IMR-90 (cell line): ENCODE measurements at regions not wholly inside any gene's neighbourhood (a gene's known extent, or its start where the extent isn't known, plus 50 kb on each side); places are given as distances from the start of the nearest gene placed in this dataset.

Source experiments
- ATAC-seq: fragments of 200-7000 bp; cut with Tn5 transposase; 2 replicates; pipeline ENCODE4 v1.9.1; 2020; ENCODE audit warnings: low read depth, mild to moderate bottlenecking, moderate library complexity
- BruUV-seq: library from RNA; stranded (reverse); fragments of 400-500 nt; replicated peaks from 2 replicates; lab custom pipeline; 2021; lab: Mats Ljungman, UMichigan
- CTCF ChIA-PET: fragments of 300-600 bp; formaldehyde crosslinking; extraction: SDS; loops from one replicate; lab custom pipeline; 2021; ENCODE audit warnings: antibody characterized with exemption; lab: Yijun Ruan, JAX
- POLR2A ChIA-PET: fragments of 300-600 bp; sonication (Branson Sonifier 250); formaldehyde crosslinking; loops from one replicate; lab custom pipeline; 2022; ENCODE audit warnings: antibody characterized with exemption; ENCODE audit not compliant: unreplicated experiment; lab: Charles Lee
- DNase-seq: peaks from one replicate; pipeline ENCODE4 v3.0.0; 2013
- H2AFZ ChIP-seq: replicated peaks from 2 replicates; pipeline ENCODE3; 2013; ENCODE audit warnings: low read length, mild to moderate bottlenecking; ENCODE audit not compliant: poor library complexity
- H2AK5ac ChIP-seq: 2 replicates; pipeline ENCODE4 v1.6.1; 2013; ENCODE audit warnings: low read depth, low read length, inconsistent platforms
- H2AK9ac ChIP-seq: replicated peaks from 2 replicates; pipeline ENCODE3; 2013; ENCODE audit warnings: mild to moderate bottlenecking, low read depth, low read length, moderate library complexity; ENCODE audit not compliant: poor library complexity
- H2BK120ac ChIP-seq: 2 replicates; pipeline ENCODE4 v1.6.1; 2013; ENCODE audit warnings: low read depth, low read length, inconsistent platforms
- H2BK15ac ChIP-seq: 3 replicates; pipeline ENCODE4 v1.6.1; 2013; ENCODE audit warnings: low read depth, low read length, inconsistent platforms
- H2BK20ac ChIP-seq: 2 replicates; pipeline ENCODE4 v1.6.1; 2013; ENCODE audit warnings: low read depth, mild to moderate bottlenecking, inconsistent platforms, low read length, moderate library complexity
- H2BK5ac ChIP-seq: 2 replicates; pipeline ENCODE4 v1.6.1; 2013; ENCODE audit warnings: mild to moderate bottlenecking, low read depth, low read length, inconsistent platforms; ENCODE audit not compliant: poor library complexity, severe bottlenecking
- H3K14ac ChIP-seq: replicated peaks from 2 replicates; pipeline ENCODE4 v1.6.1; 2013; ENCODE audit warnings: low read depth, low read length, inconsistent platforms
- H3K18ac ChIP-seq: 2 replicates; pipeline ENCODE4 v1.6.1; 2013; ENCODE audit warnings: low read depth, low read length, control low read depth
- H3K23ac ChIP-seq: 2 replicates; pipeline ENCODE4 v1.6.1; 2013; ENCODE audit warnings: low read depth, low read length, inconsistent platforms
- H3K27ac ChIP-seq: 2 replicates; pipeline ENCODE4 v1.5.1; 2013; ENCODE audit warnings: mild to moderate bottlenecking, control low read depth, low read length; ENCODE audit not compliant: insufficient read depth
- H3K27me3 ChIP-seq: 2 replicates; pipeline ENCODE4 v1.6.1; 2013; ENCODE audit warnings: low read length; ENCODE audit not compliant: control insufficient read depth, insufficient read depth
- H3K36me3 ChIP-seq: 2 replicates; pipeline ENCODE4 v1.6.1; 2013; ENCODE audit warnings: low read length, mixed read lengths; ENCODE audit not compliant: control insufficient read depth, insufficient read depth
- H3K4ac ChIP-seq: 2 replicates; pipeline ENCODE4 v1.6.1; 2013; ENCODE audit warnings: low read depth, low read length, inconsistent platforms
- H3K4me1 ChIP-seq: 2 replicates; pipeline ENCODE4 v1.6.1; 2013; ENCODE audit warnings: low read length, mixed read lengths; ENCODE audit not compliant: control insufficient read depth, insufficient read depth
- H3K4me2 ChIP-seq: 2 replicates; pipeline ENCODE4 v1.6.1; 2013; ENCODE audit warnings: low read depth, mild to moderate bottlenecking, control low read depth, low read length, moderate library complexity
- H3K4me3 ChIP-seq: 2 replicates; pipeline ENCODE4 v1.5.1; 2013; ENCODE audit warnings: low read depth, mild to moderate bottlenecking, control low read depth, low read length, moderate library complexity; ENCODE audit not compliant: insufficient read depth
- H3K56ac ChIP-seq: 2 replicates; pipeline ENCODE4 v1.6.1; 2013; ENCODE audit warnings: low read length, inconsistent platforms; ENCODE audit not compliant: insufficient read depth; ENCODE audit errors: extremely low read depth
- H3K79me1 ChIP-seq, 2 experiments: 2 replicates each; pipeline ENCODE4 v1.6.1; 2013; ENCODE audit warnings: low read length in 2 of 2, inconsistent platforms in 1 of 2, low read depth in 1 of 2
- H3K9ac ChIP-seq: 2 replicates; pipeline ENCODE4 v1.6.1; 2013; ENCODE audit warnings: low read depth, low read length, control low read depth
- H3K9me1 ChIP-seq: 2 replicates; pipeline ENCODE4 v1.6.1; 2013; ENCODE audit warnings: low read length, inconsistent platforms; ENCODE audit not compliant: insufficient read depth
- H3K9me3 ChIP-seq: 2 replicates; pipeline ENCODE4 v1.6.1; 2013; ENCODE audit warnings: low read length; ENCODE audit not compliant: control insufficient read depth, insufficient read depth
- H4K20me1 ChIP-seq: 2 replicates; pipeline ENCODE4 v1.6.1; 2013; ENCODE audit warnings: low read length, inconsistent platforms; ENCODE audit not compliant: insufficient read depth
- H4K5ac ChIP-seq: 2 replicates; pipeline ENCODE4 v1.6.1; 2013; ENCODE audit warnings: mild to moderate bottlenecking, low read depth, low read length, control low read depth
- H4K8ac ChIP-seq, 2 experiments: 2 replicates each; pipeline ENCODE4 v1.6.1; 2013; ENCODE audit warnings: low read depth in 2 of 2, low read length in 2 of 2, control low read depth in 1 of 2, inconsistent platforms in 1 of 2
- H4K91ac ChIP-seq: 2 replicates; pipeline ENCODE4 v1.6.1; 2013; ENCODE audit warnings: low read depth, low read length, inconsistent platforms; ENCODE audit not compliant: insufficient read depth
- FOS ChIP-seq: fragments of 150-350 bp; IDR thresholded peaks from 2 replicates; pipeline ENCODE4 v1.6.1; 2016; ENCODE audit warnings: low read depth, low read length
- MXI1 ChIP-seq: IDR thresholded peaks from 2 replicates; pipeline ENCODE4 v1.6.1; 2012; ENCODE audit warnings: low read depth, mild to moderate bottlenecking, low read length, moderate library complexity, borderline replicate concordance
- dilution Hi-C: fragments of 300-500 bp; cut with HindIII; formaldehyde crosslinking; loops from one replicate; pipeline ENCODE4 v1.14.3; 2018; ENCODE audit warnings: low sequenced_read_pairs; ENCODE audit not compliant: unreplicated experiment
- in situ Hi-C: fragments of 300-500 bp; cut with MboI; formaldehyde crosslinking; loops from 3 replicates; pipeline ENCODE4 v1.14.3; 2019; ENCODE audit warnings: low sequenced_read_pairs, inconsistent platforms, mixed read lengths
- intact Hi-C: fragments of 100-400 bp; cut with micrococcal nuclease; formaldehyde crosslinking; loops from 2 replicates; pipeline ENCODE4 v1.10.0; 2022
- TF ChIP-seq, protein P1 (sequence below): fragments of 150-350 bp; IDR thresholded peaks from 2 replicates; pipeline ENCODE4 v1.6.1; 2017; ENCODE audit warnings: mild to moderate bottlenecking, antibody characterized with exemption, low read length, low read depth

DNA sequence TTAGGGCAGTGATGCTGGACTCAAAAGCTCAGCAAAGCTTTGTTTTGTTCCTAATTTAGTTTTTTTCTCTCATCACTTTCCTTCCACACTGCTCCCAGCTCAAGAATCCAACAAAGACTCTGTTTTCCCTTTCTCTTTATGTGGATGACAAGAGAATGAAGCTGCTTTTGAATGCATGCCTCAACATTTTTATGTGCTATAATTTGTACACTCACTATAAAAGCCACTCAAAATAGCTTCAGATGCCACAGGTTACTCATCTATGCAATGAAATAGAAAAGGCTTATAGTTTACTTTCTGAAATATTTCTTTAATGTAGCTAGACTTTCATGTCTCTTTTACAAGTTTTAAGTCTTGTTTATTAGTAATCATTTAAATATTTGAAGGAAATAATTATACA is 714.9 kb downstream of the OTOL1 start:
- ATAC-seq (no peak), DNase-seq (no peak)
- H3K4me3 ChIP-seq, result no peak overlapping the region
- H2AK5ac ChIP-seq, result no peak overlapping the region
- H2BK20ac ChIP-seq, result no peak overlapping the region
- BruUV-seq, result no TSS peak
- no peak overlapping the region for H3K14ac ChIP-seq
- no peaks in the 10 kb centered on the region for H3K27me3 ChIP-seq
- H2AK9ac ChIP-seq, result no peak overlapping the region
- H4K20me1 ChIP-seq, result no peaks in the 10 kb centered on the region
- dilution Hi-C loops (no loop called here), in situ Hi-C loops (no loop called here), intact Hi-C loops (no loop called here)
- H4K5ac ChIP-seq, result no peak overlapping the region
- H3K4ac ChIP-seq, result no peak overlapping the region
- no peak overlapping the region for H3K23ac ChIP-seq
- no peaks in the 10 kb centered on the region for H3K4me1 ChIP-seq
- no peak overlapping the region for H3K18ac ChIP-seq
- H2AFZ ChIP-seq, result no peak overlapping the region
- H3K27ac ChIP-seq, result no peak overlapping the region
- CTCF ChIA-PET, result interaction anchor here (0.8 kb wide), 1 partner anchor 18 kb away, joined by 3 read pairs; no protein-coding TSS in a partner anchor
- H3K79me1 ChIP-seq, result no peaks in the 10 kb centered on the region
- H2BK120ac ChIP-seq, result no peak overlapping the region
- no peak overlapping the region for H2BK15ac ChIP-seq
- no peak overlapping the region for H4K8ac ChIP-seq
- no peak overlapping the region for H4K91ac ChIP-seq
- TF ChIP-seq, protein P1, sequence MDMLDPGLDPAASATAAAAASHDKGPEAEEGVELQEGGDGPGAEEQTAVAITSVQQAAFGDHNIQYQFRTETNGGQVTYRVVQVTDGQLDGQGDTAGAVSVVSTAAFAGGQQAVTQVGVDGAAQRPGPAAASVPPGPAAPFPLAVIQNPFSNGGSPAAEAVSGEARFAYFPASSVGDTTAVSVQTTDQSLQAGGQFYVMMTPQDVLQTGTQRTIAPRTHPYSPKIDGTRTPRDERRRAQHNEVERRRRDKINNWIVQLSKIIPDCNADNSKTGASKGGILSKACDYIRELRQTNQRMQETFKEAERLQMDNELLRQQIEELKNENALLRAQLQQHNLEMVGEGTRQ, result no peak
- TF ChIP-seq MXI1 (no peak), FOS (no peak)
- POLR2A ChIA-PET, result interaction anchor here (0.6 kb wide), 1 partner anchor 94 kb away, joined by 3 read pairs; no protein-coding TSS in a partner anchor
- H3K9me3 ChIP-seq, result no peaks in the 10 kb centered on the region
- H3K56ac ChIP-seq, result no peak overlapping the region
- peak overlapping the region; percentile 37; the same call in 1 of the 2 replicates for H3K4me2 ChIP-seq
- no peak overlapping the region for H3K9ac ChIP-seq
- no peaks in the 10 kb centered on the region for H3K9me1 ChIP-seq
- H3K36me3 ChIP-seq, result no peaks in the 10 kb centered on the region
- no peak overlapping the region for H2BK5ac ChIP-seq
